ENCODE measurements at regions not wholly inside any gene's neighbourhood (a gene's known extent, or its start where the extent isn't known, plus 50 kb on each side); places are given as distances from the start of the nearest gene placed in this dataset.

- H3K27ac Mint-ChIP-seq = no peak overlapping the region
- H3K4me1 Mint-ChIP-seq (ENCODE audit: low read depth) = no peaks in the 10 kb centered on the region
- CTCF ChIA-PET = no interaction called here
- H3K4me3 Mint-ChIP-seq = no peak overlapping the region
- H3K27me3 Mint-ChIP-seq = no peaks in the 10 kb centered on the region
- H3K36me3 Mint-ChIP-seq (ENCODE audit: low read depth) = no peaks in the 10 kb centered on the region
- peaks cover 4% of the 10 kb centered on the region for H3K9me3 Mint-ChIP-seq
- no peak for DNase-seq
- no peak for TF ChIP-seq CTCF (IDR thresholded peaks at IDR 0.05)
- intact Hi-C loops (cut with micrococcal nuclease) = no loop called here
- POLR2A ChIA-PET = no interaction called here
- ATAC-seq = no peak
Observed at GRCh38 chr7:109745677-109746410, 1176.2 kb downstream of the DNAJB9 start.

GRCh38 chr7:109751241-109751640 lies 1181.6 kb downstream of the DNAJB9 start:
- H3K9me3 Mint-ChIP-seq = peaks cover 6% of the 10 kb centered on the region
- CTCF ChIA-PET = no interaction called here
- H3K27me3 Mint-ChIP-seq = no peaks in the 10 kb centered on the region
- TF ChIP-seq CTCF (IDR thresholded peaks at IDR 0.05) = no peak
- H3K4me3 Mint-ChIP-seq = no peak overlapping the region
- H3K36me3 Mint-ChIP-seq (ENCODE audit: low read depth) = no peaks in the 10 kb centered on the region
- no peaks in the 10 kb centered on the region for H3K4me1 Mint-ChIP-seq (ENCODE audit: low read depth)
- no peak overlapping the region for H3K27ac Mint-ChIP-seq
- intact Hi-C loops (cut with micrococcal nuclease) = no loop called here
- DNase-seq = no peak
- ATAC-seq = no peak
- POLR2A ChIA-PET = no interaction called here

GRCh38 chr7:109752068-109752467 lies 1182.4 kb downstream of the DNAJB9 start:
- Mint-ChIP-seq H3K9me3 (peaks cover 6% of the 10 kb centered on the region), H3K27ac (no peak overlapping the region), H3K4me3 (no peak overlapping the region), H3K36me3 (ENCODE audit: low read depth) (no peaks in the 10 kb centered on the region), H3K4me1 (ENCODE audit: low read depth) (no peaks in the 10 kb centered on the region), H3K27me3 (no peaks in the 10 kb centered on the region)
- ChIA-PET POLR2A (no interaction called here), CTCF (no interaction called here)
- DNase-seq = no peak
- intact Hi-C loops (cut with micrococcal nuclease) = no loop called here
- no peak for TF ChIP-seq CTCF (IDR thresholded peaks at IDR 0.05)
- ATAC-seq = no peak

- no peaks in the 10 kb centered on the region for H3K36me3 Mint-ChIP-seq (ENCODE audit: low read depth)
- no peak for ATAC-seq
- no peaks in the 10 kb centered on the region for H3K27me3 Mint-ChIP-seq
- intact Hi-C loops (cut with micrococcal nuclease) = no loop called here
- H3K9me3 Mint-ChIP-seq = peaks cover 3% of the 10 kb centered on the region
- ChIA-PET CTCF (no interaction called here), POLR2A (no interaction called here)
- no peak overlapping the region for H3K4me3 Mint-ChIP-seq
- no peak for DNase-seq
- no peaks in the 10 kb centered on the region for H3K4me1 Mint-ChIP-seq (ENCODE audit: low read depth)
- no peak overlapping the region for H3K27ac Mint-ChIP-seq
- no peak for TF ChIP-seq CTCF (IDR thresholded peaks at IDR 0.05)
Observed at GRCh38 chr7:109757713-109758112, 1188.0 kb downstream of the DNAJB9 start.

GRCh38 chr7:109763611-109764010 lies 1193.9 kb downstream of the DNAJB9 start:
- no peak for TF ChIP-seq CTCF (IDR thresholded peaks at IDR 0.05)
- H3K4me1 Mint-ChIP-seq (ENCODE audit: low read depth) = no peaks in the 10 kb centered on the region
- POLR2A ChIA-PET = no interaction called here
- DNase-seq (no peak), ATAC-seq (no peak)
- H3K36me3 Mint-ChIP-seq (ENCODE audit: low read depth) = no peaks in the 10 kb centered on the region
- H3K9me3 Mint-ChIP-seq = no peaks in the 10 kb centered on the region
- no peak overlapping the region for H3K4me3 Mint-ChIP-seq
- CTCF ChIA-PET = no interaction called here
- H3K27ac Mint-ChIP-seq = no peak overlapping the region
- no peaks in the 10 kb centered on the region for H3K27me3 Mint-ChIP-seq
- intact Hi-C loops (cut with micrococcal nuclease) = no loop called here

Measured in activated CD8-positive, alpha-beta T cell treated with anti-CD3 and anti-CD28 coated beads for 36 hours (primary cell).